ENCODE measurements at regions not wholly inside any gene's neighbourhood (a gene's known extent, or its start where the extent isn't known, plus 50 kb on each side); places are given as distances from the start of the nearest gene placed in this dataset.

- CTCF ChIA-PET, result no interaction called here
- H4K20me1 ChIP-seq (ENCODE audit: insufficient read depth), result no peaks in the 10 kb centered on the region
- H3K9me2 ChIP-seq, result no peaks in the 10 kb centered on the region; the same call in 1 of the 2 replicates
- H3K27me3 ChIP-seq (ENCODE audit: insufficient read depth), result no peaks in the 10 kb centered on the region
- no peak overlapping the region for H3K4me2 ChIP-seq
- DNase-seq, result no peak
- H3K79me2 ChIP-seq (ENCODE audit: insufficient read depth), result no peaks in the 10 kb centered on the region
- POLR2A ChIA-PET, result no interaction called here
- TF ChIP-seq CHD2 (IDR thresholded peaks at IDR 0.05; ENCODE audit: low read length, partially characterized antibody) (no peak), IRF3 (IDR thresholded peaks at IDR 0.05; ENCODE audit: low read depth, low read length) (no peak), GABPA (IDR thresholded peaks at IDR 0.05; ENCODE audit: low read depth) (no peak), RAD21 (IDR thresholded peaks at IDR 0.05; ENCODE audit: low read length) (no peak), NRF1 (IDR thresholded peaks at IDR 0.05; ENCODE audit: low read depth, low read length) (no peak), PBX3 (IDR thresholded peaks at IDR 0.05) (no peak), FOSL2 (IDR thresholded peaks at IDR 0.05; ENCODE audit: borderline replicate concordance, low read depth) (no peak), TCF12 (IDR thresholded peaks at IDR 0.05) (no peak), TEAD4 (IDR thresholded peaks at IDR 0.05; ENCODE audit: borderline replicate concordance, insufficient read depth) (no peak), RXRA (IDR thresholded peaks at IDR 0.05; ENCODE audit: borderline replicate concordance, low read depth) (no peak)
- H3K4me1 ChIP-seq (ENCODE audit: control insufficient read depth in 1 of 2, insufficient read depth in 2 of 2, low read depth in 1 of 2, low read length in 1 of 2), result no peaks in the 10 kb centered on the region
- 2% methylated on average over 3 of the region's 3 CpGs for WGBS (ENCODE audit: low lambda C conversion rate)
- no peak overlapping the region for H3K4me3 ChIP-seq (ENCODE audit: low read depth in 2 of 2, low read length in 1 of 2)
- no peak overlapping the region for H3K27ac ChIP-seq (ENCODE audit: low read depth in 2 of 2, low read length in 1 of 2)
- no peak overlapping the region for H2AFZ ChIP-seq (ENCODE audit: low read depth)
- H3K9ac ChIP-seq, result no peak overlapping the region
- no peaks in the 10 kb centered on the region for H3K36me3 ChIP-seq (replicated peaks in 1 of 2; ENCODE audit: control insufficient read depth in 1 of 2, insufficient read depth in 2 of 2, low read length in 1 of 2)
- H3K9me3 ChIP-seq, result no peaks in the 10 kb centered on the region
- H3F3A ChIP-seq (replicated peaks; ENCODE audit: insufficient read depth), result no peaks in the 10 kb centered on the region
Measured at GRCh38 chr4:148812101-148812500, 369.9 kb upstream of the NR3C2 start.

- DNase-seq, result no peak
- ChIA-PET CTCF (no interaction called here), POLR2A (no interaction called here)
- Histone ChIP-seq H3K9me3 (no peaks in the 10 kb centered on the region), H3K36me3 (replicated peaks in 1 of 2; ENCODE audit: control insufficient read depth in 1 of 2, insufficient read depth in 2 of 2, low read length in 1 of 2) (no peaks in the 10 kb centered on the region), H2AFZ (ENCODE audit: low read depth) (no peak overlapping the region), H3K27ac (ENCODE audit: low read depth in 2 of 2, low read length in 1 of 2) (no peak overlapping the region), H3K27me3 (ENCODE audit: insufficient read depth) (no peaks in the 10 kb centered on the region), H3K9ac (no peak overlapping the region), H3K9me2 (no peaks in the 10 kb centered on the region; the same call in 1 of the 2 replicates), H3K79me2 (ENCODE audit: insufficient read depth) (no peaks in the 10 kb centered on the region), H3F3A (replicated peaks; ENCODE audit: insufficient read depth) (no peaks in the 10 kb centered on the region), H3K4me3 (ENCODE audit: low read depth in 2 of 2, low read length in 1 of 2) (no peak overlapping the region), H3K4me2 (no peak overlapping the region), H3K4me1 (ENCODE audit: control insufficient read depth in 1 of 2, insufficient read depth in 2 of 2, low read depth in 1 of 2, low read length in 1 of 2) (no peaks in the 10 kb centered on the region), H4K20me1 (ENCODE audit: insufficient read depth) (no peaks in the 10 kb centered on the region)
- TF ChIP-seq RFX5 (IDR thresholded peaks at IDR 0.05; ENCODE audit: low read length), result no peak
- no peak for TF ChIP-seq TCF12 (IDR thresholded peaks at IDR 0.05)
- TF ChIP-seq TAF1 (IDR thresholded peaks at IDR 0.05; ENCODE audit: borderline replicate concordance, low read depth, low read length), result no peak
- no peak for TF ChIP-seq USF2 (IDR thresholded peaks at IDR 0.05; ENCODE audit: borderline replicate concordance, low read depth, low read length)
- TF ChIP-seq IRF3 (IDR thresholded peaks at IDR 0.05; ENCODE audit: low read depth, low read length), result no peak
- TF ChIP-seq YY1 (IDR thresholded peaks at IDR 0.05; ENCODE audit: low read depth), result no peak
- no peak for TF ChIP-seq CHD2 (IDR thresholded peaks at IDR 0.05; ENCODE audit: low read length, partially characterized antibody)
- no peak for TF ChIP-seq SMC3 (IDR thresholded peaks at IDR 0.05; ENCODE audit: low read depth, low read length)
- no peak for TF ChIP-seq RAD21 (IDR thresholded peaks at IDR 0.05; ENCODE audit: low read length)
- no peak for TF ChIP-seq NFIC (IDR thresholded peaks at IDR 0.05; ENCODE audit: borderline replicate concordance)
- TF ChIP-seq FOXM1 (IDR thresholded peaks at IDR 0.05; ENCODE audit: low read depth), result no peak
- no peak for TF ChIP-seq GATA2 (CRISPR knock-in tag; IDR thresholded peaks at IDR 0.05)
- no peak for TF ChIP-seq JUND (IDR thresholded peaks at IDR 0.05)
- no peak for TF ChIP-seq TEAD4 (IDR thresholded peaks at IDR 0.05; ENCODE audit: borderline replicate concordance, insufficient read depth)
- TF ChIP-seq MEF2A (IDR thresholded peaks at IDR 0.05; ENCODE audit: borderline replicate concordance, low read depth), result no peak
- TF ChIP-seq RXRA (IDR thresholded peaks at IDR 0.05; ENCODE audit: borderline replicate concordance, low read depth), result no peak
- 3% methylated on average over 2 of the region's 2 CpGs for WGBS (ENCODE audit: low lambda C conversion rate)
Measured at GRCh38 chr4:148810461-148810860, 368.2 kb upstream of the NR3C2 start.

Measured in SK-N-SH (cell line).